Astrocyte (in vitro differentiated cells and primary cell): ENCODE measurements at regions not wholly inside any gene's neighbourhood (a gene's known extent, or its start where the extent isn't known, plus 50 kb on each side); places are given as distances from the start of the nearest gene placed in this dataset.

Experiments
- DNase-seq: peaks from one replicate; pipeline ENCODE4 v3.0.0-alpha.2; 2010; ENCODE audit warnings: low read depth
- FAIRE-seq: peaks from 2 replicates; lab custom pipeline; 2011; peaks lifted over from hg19 to GRCh38; lab: Jason Lieb, UNC
- H2AFZ ChIP-seq: 2 replicates; pipeline ENCODE4 v1.6.0; 2012; ENCODE audit warnings: low read depth, low read length, inconsistent platforms
- H3K27ac ChIP-seq: 2 replicates; pipeline ENCODE4 v1.5.1; 2011; ENCODE audit warnings: low read depth, low read length, inconsistent platforms
- H3K27me3 ChIP-seq: 2 replicates; pipeline ENCODE4 v1.6.0; 2011; ENCODE audit warnings: low read length, inconsistent platforms; ENCODE audit not compliant: insufficient read depth
- H3K36me3 ChIP-seq: 2 replicates; pipeline ENCODE4 v1.5.1; 2011; ENCODE audit warnings: low read length, inconsistent platforms; ENCODE audit not compliant: insufficient read depth
- H3K4me1 ChIP-seq: 2 replicates; pipeline ENCODE4 v1.5.1; 2011; ENCODE audit warnings: low read length, inconsistent platforms; ENCODE audit not compliant: insufficient read depth
- H3K4me2 ChIP-seq: 2 replicates; pipeline ENCODE4 v1.6.0; 2012; ENCODE audit warnings: low read length, inconsistent platforms
- H3K4me3 ChIP-seq: 2 replicates; pipeline ENCODE4 v1.5.1; 2011; ENCODE audit warnings: low read depth, mild to moderate bottlenecking, low read length, inconsistent platforms; ENCODE audit not compliant: insufficient read depth
- H3K79me2 ChIP-seq: 2 replicates; pipeline ENCODE4 v1.6.0; 2012; ENCODE audit warnings: mild to moderate bottlenecking, low read length, inconsistent platforms; ENCODE audit not compliant: insufficient read depth
- H3K9ac ChIP-seq: 2 replicates; pipeline ENCODE4 v1.6.0; 2012; ENCODE audit warnings: mild to moderate bottlenecking, low read length, inconsistent platforms
- H3K9me3 ChIP-seq: 2 replicates; pipeline ENCODE4 v1.5.1; 2012; ENCODE audit warnings: low read depth, mild to moderate bottlenecking, low read length, inconsistent platforms; ENCODE audit not compliant: insufficient read depth
- H4K20me1 ChIP-seq: 2 replicates; pipeline ENCODE4 v1.6.0; 2012; ENCODE audit warnings: low read length, inconsistent platforms; ENCODE audit not compliant: insufficient read depth
- H3K27ac Mint-ChIP-seq: one replicate; pipeline ENCODE4 v1.8.0; 2021; ENCODE audit warnings: mild to moderate bottlenecking, mixed read lengths; ENCODE audit not compliant: unreplicated experiment
- H3K27me3 Mint-ChIP-seq: one replicate; pipeline ENCODE4 v1.8.0; 2021; ENCODE audit warnings: low read depth, mixed read lengths; ENCODE audit not compliant: unreplicated experiment
- H3K36me3 Mint-ChIP-seq: one replicate; pipeline ENCODE4 v1.8.0; 2021; ENCODE audit warnings: low read depth, mixed read lengths; ENCODE audit not compliant: unreplicated experiment
- H3K4me1 Mint-ChIP-seq: one replicate; pipeline ENCODE4 v1.8.0; 2021; ENCODE audit warnings: low read depth, mixed read lengths; ENCODE audit not compliant: unreplicated experiment
- H3K4me3 Mint-ChIP-seq: one replicate; pipeline ENCODE4 v1.8.0; 2021; ENCODE audit warnings: mild to moderate bottlenecking, moderate library complexity, mixed read lengths; ENCODE audit not compliant: unreplicated experiment
- H3K9me3 Mint-ChIP-seq: one replicate; pipeline ENCODE4 v1.8.0; 2021; ENCODE audit warnings: mild to moderate bottlenecking, mixed read lengths; ENCODE audit not compliant: unreplicated experiment
- CTCF ChIP-seq: IDR thresholded peaks from 2 replicates; pipeline ENCODE4 v1.5.1; 2011; ENCODE audit warnings: low read depth, mild to moderate bottlenecking, inconsistent platforms, low read length, moderate library complexity; ENCODE audit not compliant: insufficient read depth
- EZH2 ChIP-seq: IDR thresholded peaks from 2 replicates; pipeline ENCODE4 v1.6.1; 2012; ENCODE audit warnings: mild to moderate bottlenecking, low read length, inconsistent platforms; ENCODE audit not compliant: insufficient read depth

GRCh38 chr1:37372302-37372701 is 102.1 kb upstream of the ZC3H12A start:
- H3K36me3 ChIP-seq, result no peaks in the 10 kb centered on the region
- Mint-ChIP-seq H3K4me3 (no peak overlapping the region), H3K27ac (no peak overlapping the region), H3K36me3 (no peaks in the 10 kb centered on the region), H3K9me3 (peaks cover 12% of the 10 kb centered on the region), H3K27me3 (peaks cover 44% of the 10 kb centered on the region), H3K4me1 (no peaks in the 10 kb centered on the region)
- no peaks in the 10 kb centered on the region for H4K20me1 ChIP-seq
- H3K27me3 ChIP-seq, result no peaks in the 10 kb centered on the region
- no peaks in the 10 kb centered on the region for H3K4me1 ChIP-seq
- H2AFZ ChIP-seq, result no peak overlapping the region
- TF ChIP-seq EZH2, result no peak
- no peak for TF ChIP-seq CTCF
- FAIRE-seq, result no peak
- no peaks in the 10 kb centered on the region for H3K79me2 ChIP-seq
- no peak for DNase-seq
- no peak overlapping the region for H3K9ac ChIP-seq
- no peak overlapping the region for H3K4me3 ChIP-seq
- H3K9me3 ChIP-seq, result no peaks in the 10 kb centered on the region
- no peak overlapping the region for H3K27ac ChIP-seq
- no peak overlapping the region for H3K4me2 ChIP-seq

GRCh38 chr1:37372711-37373110 is 101.7 kb upstream of the ZC3H12A start:
- H3K27me3 Mint-ChIP-seq, result peaks cover 48% of the 10 kb centered on the region

More at GRCh38 chr1:37372711-37373110, 101.7 kb upstream of the ZC3H12A start:
- peaks cover 12% of the 10 kb centered on the region for H3K9me3 Mint-ChIP-seq
- no peak overlapping the region for H3K4me3 ChIP-seq
- no peaks in the 10 kb centered on the region for H3K9me3 ChIP-seq
- H3K79me2 ChIP-seq, result no peaks in the 10 kb centered on the region
- DNase-seq (no peak), FAIRE-seq (no peak)
- H3K4me1 ChIP-seq, result no peaks in the 10 kb centered on the region
- no peaks in the 10 kb centered on the region for H3K36me3 ChIP-seq
- no peaks in the 10 kb centered on the region for H3K4me1 Mint-ChIP-seq
- H3K27me3 ChIP-seq, result no peaks in the 10 kb centered on the region
- no peak overlapping the region for H3K9ac ChIP-seq
- H3K27ac ChIP-seq, result no peak overlapping the region
- H3K4me2 ChIP-seq, result no peak overlapping the region
- H3K36me3 Mint-ChIP-seq, result no peaks in the 10 kb centered on the region
- no peaks in the 10 kb centered on the region for H4K20me1 ChIP-seq
- TF ChIP-seq CTCF, result no peak
- TF ChIP-seq EZH2, result no peak
- H3K4me3 Mint-ChIP-seq, result no peak overlapping the region
- H3K27ac Mint-ChIP-seq, result no peak overlapping the region
- no peak overlapping the region for H2AFZ ChIP-seq
